Suprapubic skin (tissue), 3 donors: ENCODE measurements at regions not wholly inside any gene's neighbourhood (a gene's known extent, or its start where the extent isn't known, plus 50 kb on each side); places are given as distances from the start of the nearest gene placed in this dataset.

Source experiments
- EP300 ChIP-seq: sonication (generic); formaldehyde crosslinking; IDR thresholded peaks from one replicate; pipeline ENCODE4 v1.6.1; 2017; ENCODE audit warnings: antibody characterized with exemption
- POLR2A ChIP-seq, 2 donors: fragments of 450-650 bp; IDR thresholded peaks; one replicate each; pipeline ENCODE4 v1.6.1; 2017; ENCODE audit warnings: antibody characterized with exemption in 2 of 2, mild to moderate bottlenecking in 2 of 2, moderate library complexity in 2 of 2
- TF ChIP-seq, protein P1 (sequence below), 2 donors: fragments of 200-600 bp in 1 of 2; fragments of 450-650 bp in 1 of 2; sonication (generic) in 1 of 2; IDR thresholded peaks; one replicate each; pipeline ENCODE4 v1.5.1; 2016 to 2019; ENCODE audit warnings: antibody characterized with exemption in 2 of 2, mild to moderate bottlenecking in 1 of 2, moderate library complexity in 1 of 2

DNA sequence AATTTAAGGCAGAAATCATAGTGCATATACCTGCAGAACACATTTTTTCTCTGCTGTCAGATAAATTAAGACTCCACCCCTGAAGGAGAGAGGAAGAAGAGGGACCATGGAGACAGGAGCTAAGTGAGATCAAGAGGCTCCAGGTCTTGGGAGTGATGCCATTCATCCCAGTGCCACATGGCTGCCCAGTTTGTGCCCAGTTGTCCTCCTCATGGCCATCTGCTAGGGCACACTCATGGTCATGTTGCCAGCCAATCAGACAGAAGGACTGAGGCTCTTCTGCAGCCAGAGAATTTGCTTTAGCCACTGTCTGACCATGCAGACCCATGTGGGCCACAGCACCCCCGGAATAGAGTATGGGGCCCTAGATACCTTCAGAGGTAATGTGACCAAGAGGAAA, 270.5 kb upstream of the PROK2 start:
- TF ChIP-seq POLR2A (IDR thresholded peaks at IDR 0.05) (no peak), EP300 (no peak)
- TF ChIP-seq, protein P1, sequence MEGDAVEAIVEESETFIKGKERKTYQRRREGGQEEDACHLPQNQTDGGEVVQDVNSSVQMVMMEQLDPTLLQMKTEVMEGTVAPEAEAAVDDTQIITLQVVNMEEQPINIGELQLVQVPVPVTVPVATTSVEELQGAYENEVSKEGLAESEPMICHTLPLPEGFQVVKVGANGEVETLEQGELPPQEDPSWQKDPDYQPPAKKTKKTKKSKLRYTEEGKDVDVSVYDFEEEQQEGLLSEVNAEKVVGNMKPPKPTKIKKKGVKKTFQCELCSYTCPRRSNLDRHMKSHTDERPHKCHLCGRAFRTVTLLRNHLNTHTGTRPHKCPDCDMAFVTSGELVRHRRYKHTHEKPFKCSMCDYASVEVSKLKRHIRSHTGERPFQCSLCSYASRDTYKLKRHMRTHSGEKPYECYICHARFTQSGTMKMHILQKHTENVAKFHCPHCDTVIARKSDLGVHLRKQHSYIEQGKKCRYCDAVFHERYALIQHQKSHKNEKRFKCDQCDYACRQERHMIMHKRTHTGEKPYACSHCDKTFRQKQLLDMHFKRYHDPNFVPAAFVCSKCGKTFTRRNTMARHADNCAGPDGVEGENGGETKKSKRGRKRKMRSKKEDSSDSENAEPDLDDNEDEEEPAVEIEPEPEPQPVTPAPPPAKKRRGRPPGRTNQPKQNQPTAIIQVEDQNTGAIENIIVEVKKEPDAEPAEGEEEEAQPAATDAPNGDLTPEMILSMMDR (IDR thresholded peaks at IDR 0.05): no peak
